HAP-1 (cell line): ENCODE measurements at regions not wholly inside any gene's neighbourhood (a gene's known extent, or its start where the extent isn't known, plus 50 kb on each side); places are given as distances from the start of the nearest gene placed in this dataset.
"Not testable (repeated sequence)": the region's sequence is repeated elsewhere in the genome, so short reads cannot be mapped to it uniquely, and the experiment has no call there.

Experiments
- DNase-seq, 2 experiments: peaks; one replicate each; pipeline ENCODE4 v3.0.0-alpha.2; 2016 to 2020; ENCODE audit warnings: low spot score in 2 of 2
- H3K27me3 ChIP-seq: fragments of 250-450 bp; sonication (Bioruptor Pico); 2 replicates; pipeline ENCODE4 v1.5.1; 2020; ENCODE audit warnings: low read depth, mild to moderate bottlenecking, moderate library complexity
- H3K36me3 ChIP-seq: fragments of 250-450 bp; sonication (Bioruptor Pico); replicated peaks from 2 replicates; pipeline ENCODE4 v1.5.1; 2020; ENCODE audit warnings: mild to moderate bottlenecking
- H3K4me1 ChIP-seq: fragments of 250-450 bp; sonication (Bioruptor Pico); 2 replicates; pipeline ENCODE4 v1.5.1; 2020; ENCODE audit warnings: mild to moderate bottlenecking
- H3K4me3 ChIP-seq: fragments of 250-450 bp; sonication (Bioruptor Pico); 2 replicates; pipeline ENCODE4 v1.5.1; 2020; ENCODE audit warnings: mild to moderate bottlenecking, moderate library complexity
- H3K9me3 ChIP-seq: fragments of 250-450 bp; sonication (Bioruptor Pico); 2 replicates; pipeline ENCODE4 v1.5.1; 2020; ENCODE audit warnings: mild to moderate bottlenecking, moderate library complexity
- in situ Hi-C: fragments of 300-500 bp; cut with MboI; formaldehyde crosslinking; loops from 3 replicates; pipeline ENCODE4 v1.14.3; 2020; ENCODE audit warnings: low sequenced_read_pairs, inconsistent platforms, mixed read lengths

DNA sequence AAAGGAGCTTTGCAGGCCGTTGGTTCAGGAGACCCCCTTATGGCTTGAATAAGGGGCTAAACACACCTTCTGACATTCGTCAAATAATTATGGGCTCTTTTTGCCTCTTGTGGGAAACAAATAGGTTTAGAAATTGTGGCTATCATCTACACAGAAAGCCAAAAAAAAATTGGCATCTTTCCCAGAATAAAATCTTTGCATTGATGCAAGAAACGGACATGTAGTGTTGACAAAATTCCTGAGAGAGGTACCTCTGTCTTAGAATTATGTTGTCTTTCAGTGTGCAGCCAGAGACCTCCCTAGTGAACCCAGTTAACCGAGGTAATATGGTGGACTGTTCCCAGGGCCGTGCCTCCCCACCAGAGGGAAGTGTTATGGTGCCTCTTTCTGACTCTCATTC lies 283.9 kb downstream of the SDHAF3 start:
- H3K4me1 ChIP-seq: no peaks in the 10 kb centered on the region
- H3K27me3 ChIP-seq: no peaks in the 10 kb centered on the region
- H3K36me3 ChIP-seq: no peaks in the 10 kb centered on the region
- no peaks in the 10 kb centered on the region for H3K9me3 ChIP-seq
- no peak overlapping the region for H3K4me3 ChIP-seq
- no peak for DNase-seq
- in situ Hi-C loops: no loop called here

DNA sequence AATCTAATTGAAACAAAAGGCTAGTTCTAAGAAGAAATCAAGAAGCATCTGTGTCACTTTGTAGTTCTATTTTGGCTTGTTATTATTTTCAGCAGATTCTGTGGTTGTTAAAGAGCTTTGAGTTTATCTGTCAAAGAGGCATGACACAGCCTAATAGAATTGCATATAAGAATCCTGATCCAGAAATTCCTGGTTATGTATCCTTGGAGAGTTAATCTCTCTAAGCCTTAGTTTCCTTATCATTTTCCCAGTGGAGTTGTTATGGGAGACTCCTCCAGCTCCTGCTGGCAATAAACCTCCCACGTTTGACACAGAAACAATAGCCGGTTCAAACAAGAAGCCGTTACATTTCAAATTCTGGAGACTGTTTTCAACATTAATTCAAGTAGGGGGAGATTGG lies 288.3 kb downstream of the SDHAF3 start:
- H3K9me3 ChIP-seq: no peaks in the 10 kb centered on the region
- in situ Hi-C loops: no loop called here
- DNase-seq: no peak
- no peaks in the 10 kb centered on the region for H3K36me3 ChIP-seq
- H3K27me3 ChIP-seq: no peaks in the 10 kb centered on the region
- H3K4me1 ChIP-seq: no peaks in the 10 kb centered on the region
- no peak overlapping the region for H3K4me3 ChIP-seq

DNA sequence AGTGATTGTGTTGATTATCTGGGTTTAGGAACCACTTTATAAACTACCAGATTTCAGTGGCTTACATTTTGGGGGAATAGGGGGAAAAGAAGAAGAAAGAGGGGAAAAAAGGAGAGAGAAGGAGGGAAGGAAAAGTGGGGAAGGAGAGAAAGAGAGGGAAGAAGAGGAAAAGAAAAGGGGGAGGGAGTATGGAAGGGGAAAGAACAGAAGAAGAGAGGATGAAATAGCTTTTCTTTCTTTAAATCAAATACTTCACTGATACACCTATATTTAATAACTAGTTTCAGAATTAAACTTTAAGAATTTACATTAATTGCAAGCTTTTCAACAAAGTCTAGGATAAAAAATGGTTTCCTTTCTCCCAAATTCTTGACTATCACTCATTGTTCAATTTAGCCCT lies 289.6 kb downstream of the SDHAF3 start:
- in situ Hi-C loops: no loop called here
- no peaks in the 10 kb centered on the region for H3K36me3 ChIP-seq
- H3K4me1 ChIP-seq: no peaks in the 10 kb centered on the region
- no peak for DNase-seq
- H3K9me3 ChIP-seq: no peaks in the 10 kb centered on the region
- H3K27me3 ChIP-seq: no peaks in the 10 kb centered on the region
- H3K4me3 ChIP-seq: no peak overlapping the region

DNA sequence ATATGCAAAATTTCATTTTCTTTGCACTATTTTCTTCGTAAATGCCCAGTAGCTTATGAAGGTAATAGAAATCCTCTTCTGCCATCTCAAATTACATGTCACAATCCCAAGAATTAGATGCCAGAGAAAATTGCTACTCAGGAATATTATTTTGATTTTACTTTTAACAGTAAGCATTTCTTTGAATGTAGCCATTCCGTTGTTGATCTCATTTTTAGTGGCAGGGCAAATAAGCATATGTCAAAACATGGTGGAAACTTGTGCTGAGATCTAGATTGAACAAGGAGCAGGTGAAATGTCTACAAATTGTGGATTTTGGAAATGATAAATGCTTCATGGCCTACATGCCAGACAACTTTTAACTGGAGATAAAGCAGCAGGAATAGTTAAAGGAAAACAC lies 291.8 kb downstream of the SDHAF3 start:
- Histone ChIP-seq H3K27me3 (no peaks in the 10 kb centered on the region), H3K4me1 (no peaks in the 10 kb centered on the region), H3K36me3 (no peaks in the 10 kb centered on the region), H3K9me3 (no peaks in the 10 kb centered on the region), H3K4me3 (no peak overlapping the region)
- no peak for DNase-seq
- in situ Hi-C loops: no loop called here

DNA sequence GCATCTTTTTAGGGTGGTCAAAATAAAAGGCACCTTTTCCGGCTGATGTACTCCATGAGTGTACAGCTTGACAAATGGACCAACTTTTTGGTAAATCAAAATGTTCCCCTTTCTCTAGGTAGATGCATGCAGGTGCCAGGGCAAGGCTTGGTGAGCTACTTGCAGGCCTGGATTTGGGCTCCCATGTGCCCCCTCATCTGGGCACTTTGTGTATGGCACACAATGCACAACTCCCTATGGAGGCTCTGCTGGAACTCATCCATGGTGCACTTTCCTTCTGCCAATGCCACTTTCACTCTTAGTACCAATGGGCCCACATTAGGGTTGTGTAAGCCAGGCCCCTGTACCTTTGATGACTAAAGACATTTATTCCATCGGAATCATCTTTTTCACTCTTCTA lies 300.8 kb downstream of the SDHAF3 start:
- Histone ChIP-seq H3K9me3 (no peaks in the 10 kb centered on the region), H3K36me3 (no peaks in the 10 kb centered on the region), H3K27me3 (no peaks in the 10 kb centered on the region), H3K4me3 (no peak overlapping the region), H3K4me1 (no peaks in the 10 kb centered on the region)
- in situ Hi-C loops: no loop called here
- DNase-seq: peak in 1 of 2 experiments; percentile 11

DNA sequence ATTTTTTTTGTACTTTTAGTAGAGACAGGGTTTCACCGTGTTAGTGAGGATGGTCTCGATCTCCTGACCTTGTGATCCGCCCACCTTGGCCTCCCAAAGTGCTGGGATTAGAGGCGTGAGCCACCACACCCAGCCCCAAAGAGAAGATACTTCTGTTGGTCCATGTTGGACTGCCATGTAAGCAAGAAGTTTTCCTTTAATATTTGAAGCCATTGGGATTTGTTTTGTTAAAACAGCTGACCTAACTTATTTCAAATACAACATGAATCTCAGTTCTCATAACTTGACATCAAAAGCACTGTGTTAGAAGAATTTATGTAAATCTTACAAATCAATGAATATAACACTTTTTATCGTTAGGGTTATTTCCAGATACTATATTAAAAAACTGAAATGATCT lies 302.4 kb downstream of the SDHAF3 start:
- DNase-seq: no peak
- no peaks in the 10 kb centered on the region for H3K36me3 ChIP-seq
- no peaks in the 10 kb centered on the region for H3K4me1 ChIP-seq
- no peaks in the 10 kb centered on the region for H3K9me3 ChIP-seq
- no peaks in the 10 kb centered on the region for H3K27me3 ChIP-seq
- no peak overlapping the region for H3K4me3 ChIP-seq
- in situ Hi-C loops: no loop called here

DNA sequence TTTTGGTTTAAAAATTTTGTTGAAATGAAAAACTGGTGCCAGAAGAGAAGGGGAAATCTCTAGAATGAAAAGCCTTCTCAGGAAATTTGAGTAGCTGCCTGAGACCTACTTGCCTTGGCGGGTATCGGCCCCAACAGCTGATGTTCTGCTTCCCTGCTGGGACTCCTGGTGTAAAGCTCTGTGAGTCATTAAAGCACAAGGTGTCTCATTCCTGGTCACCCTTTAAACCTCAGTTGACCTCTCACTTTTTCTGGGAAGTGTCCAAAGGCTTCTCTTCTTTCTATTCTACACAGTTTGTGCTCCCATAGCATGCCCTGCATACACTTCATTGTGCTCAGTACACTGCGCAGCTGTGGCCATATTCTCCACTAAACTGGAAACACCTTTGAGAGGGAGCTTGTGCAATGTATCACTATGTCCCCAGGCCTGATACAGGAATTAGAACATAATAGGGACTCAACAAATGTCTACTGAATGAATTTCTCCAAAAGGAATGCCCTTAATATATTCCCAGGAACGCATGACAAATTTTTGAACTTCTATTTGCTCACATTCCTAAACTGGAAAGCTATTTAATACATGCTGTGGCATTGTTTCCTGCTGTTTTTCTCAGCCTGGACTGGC lies 303.9 kb downstream of the SDHAF3 start:
- no peak overlapping the region for H3K4me3 ChIP-seq
- no peaks in the 10 kb centered on the region for H3K9me3 ChIP-seq
- in situ Hi-C loops: no loop called here
- H3K36me3 ChIP-seq: no peaks in the 10 kb centered on the region
- H3K4me1 ChIP-seq: no peaks in the 10 kb centered on the region
- no peak for DNase-seq
- H3K27me3 ChIP-seq: no peaks in the 10 kb centered on the region

DNA sequence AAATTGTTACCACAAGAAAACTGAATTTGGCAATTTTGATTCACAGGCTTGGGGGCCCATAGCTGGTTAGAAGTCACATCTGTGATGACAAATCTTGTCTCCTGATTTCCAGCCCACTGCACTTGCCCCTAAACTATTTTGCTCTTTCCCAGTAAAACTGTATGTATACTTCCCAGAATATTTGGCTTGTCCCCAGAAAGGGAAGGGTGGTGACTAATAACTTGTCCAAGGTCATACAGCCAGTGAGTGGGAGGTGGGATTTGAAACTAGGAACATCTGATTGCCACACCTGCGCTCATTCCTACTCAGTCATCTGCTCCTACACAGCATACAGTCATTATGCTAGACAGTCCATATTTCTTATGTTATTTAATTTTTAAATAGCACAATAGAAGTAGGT lies 304.5 kb downstream of the SDHAF3 start:
- Histone ChIP-seq H3K27me3 (no peaks in the 10 kb centered on the region), H3K4me3 (no peak overlapping the region), H3K9me3 (no peaks in the 10 kb centered on the region), H3K4me1 (no peaks in the 10 kb centered on the region), H3K36me3 (no peaks in the 10 kb centered on the region)
- in situ Hi-C loops: no loop called here
- DNase-seq: no peak

DNA sequence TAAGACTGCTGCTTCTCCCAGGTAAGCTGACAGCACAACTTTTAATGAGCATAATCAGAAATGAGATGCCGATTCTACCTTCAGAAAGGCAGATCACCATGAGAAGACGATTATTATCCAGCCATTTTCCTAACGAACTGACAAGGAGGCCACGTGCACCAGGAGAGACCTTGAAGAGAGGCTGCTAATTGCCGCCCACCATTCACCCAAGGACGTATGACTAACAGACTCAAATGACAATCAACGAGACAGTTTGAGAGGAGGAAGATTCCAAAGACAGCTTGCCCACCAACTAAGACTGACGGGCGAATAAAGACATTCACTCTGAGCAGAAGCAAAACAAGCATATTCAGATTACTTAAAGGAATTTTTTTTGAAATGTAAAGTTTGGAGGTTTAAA lies 301.9 kb upstream of the TAC1 start:
- no peak overlapping the region for H3K4me3 ChIP-seq
- H3K27me3 ChIP-seq: 0 out of 2 replicates have a peak, but pooled peaks cover 3% of the 10 kb centered on the region
- DNase-seq: no peak
- H3K9me3 ChIP-seq: no peaks in the 10 kb centered on the region
- in situ Hi-C loops: no loop called here
- no peaks in the 10 kb centered on the region for H3K36me3 ChIP-seq
- H3K4me1 ChIP-seq: no peaks in the 10 kb centered on the region

DNA sequence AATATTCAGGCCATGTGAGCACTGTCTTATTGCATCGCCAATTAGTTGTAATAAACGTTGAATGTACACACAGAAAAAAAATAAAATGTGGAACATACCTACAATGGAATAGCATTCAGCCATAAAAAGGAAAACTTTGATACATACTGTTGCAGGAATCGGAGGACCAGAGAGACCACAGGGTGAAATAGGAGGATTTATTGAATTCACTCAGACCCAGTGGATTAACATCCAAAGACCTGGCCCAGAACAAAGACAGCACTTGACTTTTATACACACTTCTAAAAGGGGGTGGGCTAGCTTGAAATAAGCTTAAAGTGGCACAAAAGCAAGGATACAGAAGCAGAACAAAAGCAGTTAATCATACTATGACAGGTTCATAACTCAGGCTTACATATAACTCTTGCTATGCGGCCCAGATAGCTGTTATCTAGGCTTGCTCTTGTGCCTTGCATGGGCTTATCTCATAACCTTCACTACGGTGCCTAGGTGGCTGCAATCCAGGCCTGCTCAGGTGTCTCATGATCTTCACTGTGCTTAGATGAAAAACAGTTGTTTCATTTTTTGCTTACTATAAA lies 292.2 kb upstream of the TAC1 start:
- H3K4me1 ChIP-seq: no peaks in the 10 kb centered on the region
- 0 out of 2 replicates have a peak, but pooled peaks cover 3% of the 10 kb centered on the region for H3K27me3 ChIP-seq
- H3K9me3 ChIP-seq: peaks cover 3% of the 10 kb centered on the region; the same call in 1 of the 2 replicates
- DNase-seq: no peak
- in situ Hi-C loops: no loop called here
- H3K36me3 ChIP-seq: no peaks in the 10 kb centered on the region
- H3K4me3 ChIP-seq: no peak overlapping the region

DNA sequence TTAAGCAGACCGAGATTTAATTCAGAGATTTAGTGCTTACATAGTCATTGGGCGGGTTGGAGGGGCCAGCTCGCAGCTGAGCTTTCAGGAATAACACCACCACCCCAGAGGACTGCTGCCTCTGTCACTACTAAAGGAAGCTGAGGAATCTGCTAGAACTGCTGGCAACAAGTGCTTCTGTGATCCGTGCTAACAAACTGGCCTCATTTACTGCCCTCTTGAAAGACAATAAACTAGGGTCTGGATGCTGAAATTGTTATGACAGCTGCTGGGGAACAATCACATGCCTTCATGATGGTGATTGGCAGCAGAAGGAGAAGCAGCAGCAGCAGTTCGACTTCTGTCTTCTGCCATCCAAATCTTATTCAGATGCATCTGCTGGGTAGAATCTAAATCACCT lies 285.5 kb upstream of the TAC1 start:
- Histone ChIP-seq H3K4me3 (no peak overlapping the region), H3K4me1 (no peaks in the 10 kb centered on the region), H3K9me3 (no peaks in the 10 kb centered on the region), H3K27me3 (no peaks in the 10 kb centered on the region), H3K36me3 (no peaks in the 10 kb centered on the region)
- in situ Hi-C loops: no loop called here
- no peak for DNase-seq

DNA sequence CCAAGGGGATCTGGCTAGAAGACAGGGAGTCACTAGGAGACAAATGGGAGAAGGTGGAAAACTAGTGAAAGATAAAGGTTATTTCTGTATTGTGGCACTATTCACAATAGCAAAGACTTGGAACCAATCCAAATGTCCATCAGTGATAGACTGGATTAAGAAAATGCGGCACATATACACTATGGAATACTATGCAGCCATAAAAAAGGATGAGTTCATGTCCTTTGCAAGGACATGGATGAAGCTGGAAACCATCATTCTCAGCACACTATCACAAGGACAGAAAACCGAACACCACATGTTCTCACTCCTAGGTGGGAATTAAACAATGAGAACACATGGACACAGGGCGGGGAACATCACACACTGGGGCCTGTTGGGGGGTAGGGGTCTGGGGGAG lies 282.4 kb upstream of the TAC1 start:
- in situ Hi-C loops, H3K27me3 ChIP-seq, H3K9me3 ChIP-seq, H3K4me3 ChIP-seq, DNase-seq, H3K4me1 ChIP-seq, H3K36me3 ChIP-seq: not testable (repeated sequence)

DNA sequence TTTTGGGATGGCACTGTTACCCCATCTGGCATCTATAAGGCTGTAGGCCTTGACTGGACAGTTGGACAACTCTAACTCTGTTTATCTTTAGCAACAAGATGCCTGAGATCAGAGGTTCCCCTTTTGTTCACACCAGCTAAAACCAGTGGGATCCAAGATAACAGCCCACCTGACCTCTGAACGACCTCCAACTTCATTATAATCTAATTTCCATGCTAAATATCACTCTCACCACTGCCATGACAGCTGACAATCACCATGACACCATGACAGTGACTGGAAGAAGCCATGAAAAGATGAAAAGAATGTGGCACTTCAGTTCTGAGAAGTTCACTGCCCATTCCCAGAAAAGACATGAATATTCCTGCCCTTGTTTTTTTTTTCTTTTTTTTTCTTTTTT lies 281.4 kb upstream of the TAC1 start:
- no peaks in the 10 kb centered on the region for H3K27me3 ChIP-seq
- no peaks in the 10 kb centered on the region for H3K9me3 ChIP-seq
- H3K4me1 ChIP-seq: no peaks in the 10 kb centered on the region
- no peak for DNase-seq
- no peak overlapping the region for H3K4me3 ChIP-seq
- in situ Hi-C loops: no loop called here
- no peaks in the 10 kb centered on the region for H3K36me3 ChIP-seq

DNA sequence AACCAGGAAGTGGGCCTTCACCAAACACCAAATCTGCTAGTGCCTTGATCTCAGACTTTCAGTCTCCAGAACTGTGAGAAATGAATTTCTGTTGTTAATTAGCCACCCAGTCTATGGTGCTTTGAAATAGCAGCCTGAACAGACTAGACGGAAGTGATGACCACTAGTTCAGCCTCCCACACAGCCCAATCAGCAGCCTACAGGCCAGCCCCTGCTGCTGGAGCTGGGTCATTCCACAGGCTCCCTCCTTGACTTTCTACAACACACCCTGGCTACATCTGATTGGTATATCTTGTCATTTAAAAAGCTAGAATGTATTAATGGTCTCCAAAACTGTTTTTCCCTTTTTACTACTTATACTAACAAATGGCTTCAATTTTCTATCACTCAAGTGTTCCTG lies 277.2 kb upstream of the TAC1 start:
- DNase-seq: no peak
- no peaks in the 10 kb centered on the region for H3K9me3 ChIP-seq
- no peaks in the 10 kb centered on the region for H3K36me3 ChIP-seq
- H3K4me1 ChIP-seq: no peaks in the 10 kb centered on the region
- in situ Hi-C loops: no loop called here
- H3K27me3 ChIP-seq: no peaks in the 10 kb centered on the region
- H3K4me3 ChIP-seq: no peak overlapping the region

DNA sequence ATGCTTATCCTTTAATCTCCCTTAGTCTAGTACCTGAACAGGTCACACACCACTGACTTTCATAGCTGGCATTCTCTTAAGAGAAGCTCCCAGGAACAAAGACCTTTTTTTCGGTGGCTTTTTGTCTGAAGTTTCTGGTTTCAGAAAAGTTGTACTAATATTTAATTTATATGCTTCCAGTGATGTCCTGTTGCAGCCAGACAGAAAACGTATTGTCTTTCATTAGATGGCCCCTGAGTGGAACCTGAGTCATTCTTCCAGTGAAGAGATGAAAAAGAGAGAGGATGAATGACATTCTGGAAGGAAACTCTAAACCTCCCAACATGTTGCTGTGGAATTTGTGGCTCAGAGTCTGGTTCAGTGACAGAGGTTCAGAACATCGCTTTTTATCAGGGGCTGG lies 274.8 kb upstream of the TAC1 start:
- no peaks in the 10 kb centered on the region for H3K4me1 ChIP-seq
- H3K27me3 ChIP-seq: no peaks in the 10 kb centered on the region
- no peak overlapping the region for H3K4me3 ChIP-seq
- in situ Hi-C loops: no loop called here
- no peaks in the 10 kb centered on the region for H3K36me3 ChIP-seq
- DNase-seq: no peak
- H3K9me3 ChIP-seq: no peaks in the 10 kb centered on the region
